Tibial nerve (tissue), 4 donors: ENCODE measurements at regions not wholly inside any gene's neighbourhood (a gene's known extent, or its start where the extent isn't known, plus 50 kb on each side); places are given as distances from the start of the nearest gene placed in this dataset.

Source experiments
- DNase-seq, 2 donors: peaks; one replicate each; pipeline ENCODE4 v3.0.0-alpha.2; 2019; ENCODE audit warnings: low spot score in 2 of 2
- H3K27ac ChIP-seq, 4 donors: fragments of 200-600 bp; sonication (generic) in 3 of 4; one replicate each; pipeline ENCODE4 v1.5.1; 2017 to 2019; ENCODE audit warnings: mild to moderate bottlenecking in 1 of 4
- H3K27me3 ChIP-seq, 2 donors: fragments of 200-600 bp; sonication (generic) in 1 of 2; one replicate each; pipeline versions ENCODE4 v1.5.1 to v1.6.0; 2017 to 2019
- H3K36me3 ChIP-seq, 3 donors: fragments of 200-600 bp; sonication (generic); one replicate each; pipeline ENCODE4 v1.5.1; 2018 to 2019
- H3K4me1 ChIP-seq, 4 donors: fragments of 200-600 bp; sonication (generic) in 3 of 4; one replicate each; pipeline ENCODE4 v1.5.1; 2017 to 2019
- H3K4me3 ChIP-seq, 4 donors: fragments of 200-600 bp; sonication (generic) in 3 of 4; one replicate each; pipeline ENCODE4 v1.5.1; 2017 to 2019; ENCODE audit warnings: mild to moderate bottlenecking in 1 of 4, moderate library complexity in 1 of 4
- H3K9me3 ChIP-seq, 4 donors: fragments of 200-600 bp; sonication (generic) in 3 of 4; one replicate each; pipeline ENCODE4 v1.5.1; 2017 to 2019
- EP300 ChIP-seq, 2 donors: sonication (generic); formaldehyde crosslinking; IDR thresholded peaks; one replicate each; pipeline ENCODE4 v1.6.1; 2017; ENCODE audit warnings: antibody characterized with exemption in 2 of 2, mild to moderate bottlenecking in 1 of 2
- POLR2A ChIP-seq, 2 donors: fragments of 450-650 bp; IDR thresholded peaks; one replicate each; pipeline ENCODE4 v1.6.1; 2017; ENCODE audit warnings: antibody characterized with exemption in 2 of 2, mild to moderate bottlenecking in 2 of 2, moderate library complexity in 2 of 2
- WGBS, 2 donors: methylation state at CpG; one replicate each; pipeline ENCODE4 v1.1.5; 2018; 5-methylcytosine and 5-hydroxymethylcytosine counted together
- TF ChIP-seq, protein P1 (sequence below), 5 experiments: fragments of 200-600 bp in 3 of 5; fragments of 450-650 bp in 2 of 5; sonication (generic) in 3 of 5; IDR thresholded peaks; one replicate each; pipeline ENCODE4 v1.5.1; 2016 to 2019; ENCODE audit warnings: antibody characterized with exemption in 5 of 5, mild to moderate bottlenecking in 3 of 5, moderate library complexity in 2 of 5

DNA sequence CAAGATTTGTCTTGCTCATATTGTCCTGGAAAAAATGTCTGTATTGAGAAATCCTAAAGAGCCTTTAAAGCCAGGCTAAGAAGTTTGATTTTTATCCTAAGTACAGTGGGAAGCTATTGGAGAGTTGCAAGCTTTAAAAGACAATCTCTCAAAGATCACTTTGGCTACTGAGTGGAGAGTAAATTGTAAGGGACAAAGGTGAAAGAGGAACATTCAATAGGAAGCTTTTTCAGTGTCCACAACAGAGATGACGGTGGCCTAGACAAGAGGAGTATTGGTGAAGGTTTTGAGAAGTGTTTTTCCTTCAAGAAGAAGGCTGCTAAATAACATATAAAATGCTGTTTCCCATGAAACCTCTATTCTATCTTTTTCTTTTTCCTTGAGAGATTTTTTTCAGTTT, 249.5 kb upstream of the IL12A start:
- no peaks in the 10 kb centered on the region for H3K4me1 ChIP-seq
- H3K27ac ChIP-seq: no peak overlapping the region
- H3K27me3 ChIP-seq: no peaks in the 10 kb centered on the region
- no peaks in the 10 kb centered on the region for H3K36me3 ChIP-seq
- H3K4me3 ChIP-seq: no peak overlapping the region
- WGBS, 2 donors: 86 to 87% methylated on average over 1 of the region's 1 CpG
- no peak for TF ChIP-seq POLR2A (IDR thresholded peaks at IDR 0.05)
- TF ChIP-seq, protein P1, sequence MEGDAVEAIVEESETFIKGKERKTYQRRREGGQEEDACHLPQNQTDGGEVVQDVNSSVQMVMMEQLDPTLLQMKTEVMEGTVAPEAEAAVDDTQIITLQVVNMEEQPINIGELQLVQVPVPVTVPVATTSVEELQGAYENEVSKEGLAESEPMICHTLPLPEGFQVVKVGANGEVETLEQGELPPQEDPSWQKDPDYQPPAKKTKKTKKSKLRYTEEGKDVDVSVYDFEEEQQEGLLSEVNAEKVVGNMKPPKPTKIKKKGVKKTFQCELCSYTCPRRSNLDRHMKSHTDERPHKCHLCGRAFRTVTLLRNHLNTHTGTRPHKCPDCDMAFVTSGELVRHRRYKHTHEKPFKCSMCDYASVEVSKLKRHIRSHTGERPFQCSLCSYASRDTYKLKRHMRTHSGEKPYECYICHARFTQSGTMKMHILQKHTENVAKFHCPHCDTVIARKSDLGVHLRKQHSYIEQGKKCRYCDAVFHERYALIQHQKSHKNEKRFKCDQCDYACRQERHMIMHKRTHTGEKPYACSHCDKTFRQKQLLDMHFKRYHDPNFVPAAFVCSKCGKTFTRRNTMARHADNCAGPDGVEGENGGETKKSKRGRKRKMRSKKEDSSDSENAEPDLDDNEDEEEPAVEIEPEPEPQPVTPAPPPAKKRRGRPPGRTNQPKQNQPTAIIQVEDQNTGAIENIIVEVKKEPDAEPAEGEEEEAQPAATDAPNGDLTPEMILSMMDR (IDR thresholded peaks at IDR 0.05): no peak
- no peak for TF ChIP-seq EP300 (IDR thresholded peaks at IDR 0.05)
- DNase-seq: no peak
- H3K9me3 ChIP-seq: no peaks in the 10 kb centered on the region

DNA sequence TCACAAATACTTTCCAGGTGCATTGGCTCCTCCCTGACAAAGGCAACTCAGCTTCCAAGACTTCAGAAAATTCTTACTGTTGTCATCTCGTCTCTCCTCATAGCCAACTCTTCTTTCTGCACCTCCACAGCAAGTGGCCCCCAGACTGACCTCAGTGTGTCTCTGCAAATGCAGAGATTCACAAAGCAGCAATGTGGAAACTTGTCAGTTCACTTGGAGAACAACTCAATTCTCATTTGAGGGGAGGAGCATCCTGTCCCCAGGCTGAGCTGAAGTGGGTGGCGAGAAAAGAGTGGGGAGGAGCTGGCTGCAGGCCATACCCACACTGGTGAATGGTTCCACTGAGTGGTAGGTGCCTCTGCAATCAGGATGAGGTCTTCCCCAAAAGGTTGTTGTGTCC, 248.7 kb upstream of the IL12A start:
- Histone ChIP-seq H3K4me3 (no peak overlapping the region), H3K27ac (no peak overlapping the region), H3K9me3 (no peaks in the 10 kb centered on the region), H3K36me3 (no peaks in the 10 kb centered on the region), H3K27me3 (no peaks in the 10 kb centered on the region), H3K4me1 (no peaks in the 10 kb centered on the region)
- 40 to 49% methylated on average over 2 of the region's 2 CpGs for WGBS, 2 donors
- DNase-seq: no peak
- TF ChIP-seq, protein P1 (IDR thresholded peaks at IDR 0.05): no peak
- TF ChIP-seq EP300 (IDR thresholded peaks at IDR 0.05) (no peak), POLR2A (IDR thresholded peaks at IDR 0.05) (no peak)

DNA sequence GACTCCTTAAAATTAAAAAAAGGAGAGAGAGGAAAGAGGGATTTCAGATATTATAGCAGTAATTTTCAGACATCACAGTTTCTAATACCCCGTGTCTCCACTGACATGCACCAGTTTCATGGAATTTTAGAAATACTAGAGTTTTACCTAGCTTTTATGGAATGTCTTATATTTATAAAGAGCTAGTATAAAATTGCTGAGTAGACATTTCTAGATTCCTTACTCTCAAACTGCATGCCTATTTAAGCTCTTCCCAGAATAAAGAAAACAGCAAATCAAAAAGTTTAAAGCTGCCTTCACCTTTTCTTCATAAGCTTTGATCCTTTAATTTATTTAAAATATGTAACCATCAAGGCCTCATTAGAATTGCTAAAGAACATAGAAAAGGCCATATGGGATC, 247.4 kb upstream of the IL12A start:
- Histone ChIP-seq H3K4me3 (no peak overlapping the region), H3K9me3 (no peaks in the 10 kb centered on the region), H3K27ac (no peak overlapping the region), H3K36me3 (no peaks in the 10 kb centered on the region), H3K4me1 (no peaks in the 10 kb centered on the region), H3K27me3 (no peaks in the 10 kb centered on the region)
- DNase-seq: no peak
- 88 to 92% methylated on average over 1 of the region's 1 CpG for WGBS, 2 donors
- no peak for TF ChIP-seq POLR2A (IDR thresholded peaks at IDR 0.05)

DNA sequence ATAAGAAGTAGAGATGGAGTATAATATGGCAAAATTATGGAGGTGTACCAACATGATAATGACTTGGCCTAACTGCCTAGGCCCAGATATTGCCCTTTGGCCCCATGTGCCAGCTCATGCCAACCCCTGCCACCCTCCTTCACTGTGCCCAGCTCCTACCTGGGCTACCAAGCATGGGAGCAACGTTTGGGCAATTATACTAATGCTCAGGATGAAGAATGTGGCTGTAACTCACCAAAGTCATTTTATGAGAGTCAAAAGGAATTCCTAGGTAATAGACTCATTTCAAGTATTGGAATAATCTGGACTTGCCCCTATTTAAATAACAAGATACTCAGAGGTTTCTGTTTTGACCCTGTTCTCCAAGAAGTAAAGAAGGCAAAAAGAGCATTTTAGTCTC, 240.2 kb upstream of the IL12A start:
- no peak overlapping the region for H3K4me3 ChIP-seq
- no peak for TF ChIP-seq POLR2A (IDR thresholded peaks at IDR 0.05)
- no peak for TF ChIP-seq EP300 (IDR thresholded peaks at IDR 0.05)
- TF ChIP-seq, protein P1 (IDR thresholded peaks at IDR 0.05): no peak
- 46 to 47% methylated on average over 1 of the region's 1 CpG for WGBS, 2 donors
- H3K36me3 ChIP-seq: no peaks in the 10 kb centered on the region
- H3K27ac ChIP-seq: no peak overlapping the region
- H3K9me3 ChIP-seq: no peaks in the 10 kb centered on the region
- H3K4me1 ChIP-seq: no peaks in the 10 kb centered on the region
- H3K27me3 ChIP-seq: no peaks in the 10 kb centered on the region
- DNase-seq: no peak

DNA sequence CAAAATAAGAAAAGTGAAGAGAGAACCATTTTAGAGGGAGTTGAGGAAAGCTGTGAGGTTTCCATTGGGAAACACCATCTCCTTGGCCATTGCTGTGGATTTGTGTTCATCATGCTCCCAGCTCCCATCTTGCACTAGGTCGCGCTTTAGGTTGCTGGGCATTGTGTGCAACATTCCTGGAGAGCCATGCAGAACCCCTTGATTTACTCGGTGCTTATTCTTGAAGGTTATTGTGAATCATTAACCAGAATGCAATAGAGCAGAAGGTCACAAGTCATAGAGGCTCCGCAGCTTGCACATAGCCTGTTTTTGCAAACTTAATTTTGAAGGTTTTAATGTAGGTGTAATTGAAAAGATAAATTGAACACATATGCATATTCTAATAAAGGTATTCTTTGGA, 239.2 kb upstream of the IL12A start:
- no peaks in the 10 kb centered on the region for H3K27me3 ChIP-seq
- TF ChIP-seq POLR2A (IDR thresholded peaks at IDR 0.05) (no peak), EP300 (IDR thresholded peaks at IDR 0.05) (no peak)
- TF ChIP-seq, protein P1 (IDR thresholded peaks at IDR 0.05): no peak
- H3K4me1 ChIP-seq: no peaks in the 10 kb centered on the region
- no peak for DNase-seq
- H3K4me3 ChIP-seq: no peak overlapping the region
- no peaks in the 10 kb centered on the region for H3K36me3 ChIP-seq
- 60 to 64% methylated on average over 4 of the region's 4 CpGs for WGBS, 2 donors
- H3K27ac ChIP-seq: no peak overlapping the region
- H3K9me3 ChIP-seq: no peaks in the 10 kb centered on the region

GRCh38 chr3:159751146-159751545, 237.5 kb upstream of the IL12A start:
- no peaks in the 10 kb centered on the region for H3K4me1 ChIP-seq
- TF ChIP-seq, protein P1 (IDR thresholded peaks at IDR 0.05): no peak
- TF ChIP-seq POLR2A (IDR thresholded peaks at IDR 0.05): no peak
- no peak for TF ChIP-seq EP300 (IDR thresholded peaks at IDR 0.05)

More at GRCh38 chr3:159751146-159751545, 237.5 kb upstream of the IL12A start:
- Histone ChIP-seq H3K4me3 (no peak overlapping the region), H3K27ac (no peak overlapping the region), H3K36me3 (no peaks in the 10 kb centered on the region), H3K9me3 (peaks cover 0 to 5% (median 0%) of the 10 kb centered on the region in 4 donors), H3K27me3 (no peaks in the 10 kb centered on the region)
- no peak for DNase-seq
